ENCODE measurements at regions not wholly inside any gene's neighbourhood (a gene's known extent, or its start where the extent isn't known, plus 50 kb on each side); places are given as distances from the start of the nearest gene placed in this dataset.

DNA sequence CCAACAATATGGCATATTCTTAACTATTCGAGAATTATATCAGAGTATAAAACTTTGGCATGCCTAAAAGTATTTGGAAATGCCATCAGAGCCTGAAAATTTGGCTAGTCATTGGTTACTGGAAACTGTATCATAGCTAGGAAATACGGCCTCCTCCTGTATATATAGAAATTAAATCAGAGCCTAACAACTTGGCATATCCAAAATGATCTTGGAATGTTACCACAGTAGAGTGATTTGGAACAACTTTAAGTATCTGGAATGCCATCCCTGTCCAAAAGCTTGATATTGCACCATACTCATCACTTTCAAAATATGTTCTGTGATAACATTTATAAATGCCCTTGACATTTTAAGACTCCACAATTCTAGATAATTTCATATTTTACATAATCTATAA is 335.8 kb downstream of the SLITRK1 start:
- TF ChIP-seq EZH2 (IDR thresholded peaks at IDR 0.05; ENCODE audit: low read depth, unreplicated experiment) (no peak), CTCF (conservative IDR thresholded peaks at IDR 0.05; ENCODE audit: low read depth in 2 of 2) (no peak), CREB1 (CRISPR knock-in tag; IDR thresholded peaks at IDR 0.05; ENCODE audit: low read depth) (no peak), EZH2phosphoT487 (IDR thresholded peaks at IDR 0.05; ENCODE audit: unreplicated experiment) (no peak), POLR2AphosphoS5 (IDR thresholded peaks at IDR 0.05; ENCODE audit: low read depth) (no peak), JUNB (IDR thresholded peaks at IDR 0.05; ENCODE audit: unreplicated experiment) (no peak), ZNF462 (CRISPR knock-in tag; IDR thresholded peaks at IDR 0.05) (no peak), ZNF331 (CRISPR knock-in tag; IDR thresholded peaks at IDR 0.05; ENCODE audit: low read depth) (no peak)
- TF ChIP-seq, protein P1, sequence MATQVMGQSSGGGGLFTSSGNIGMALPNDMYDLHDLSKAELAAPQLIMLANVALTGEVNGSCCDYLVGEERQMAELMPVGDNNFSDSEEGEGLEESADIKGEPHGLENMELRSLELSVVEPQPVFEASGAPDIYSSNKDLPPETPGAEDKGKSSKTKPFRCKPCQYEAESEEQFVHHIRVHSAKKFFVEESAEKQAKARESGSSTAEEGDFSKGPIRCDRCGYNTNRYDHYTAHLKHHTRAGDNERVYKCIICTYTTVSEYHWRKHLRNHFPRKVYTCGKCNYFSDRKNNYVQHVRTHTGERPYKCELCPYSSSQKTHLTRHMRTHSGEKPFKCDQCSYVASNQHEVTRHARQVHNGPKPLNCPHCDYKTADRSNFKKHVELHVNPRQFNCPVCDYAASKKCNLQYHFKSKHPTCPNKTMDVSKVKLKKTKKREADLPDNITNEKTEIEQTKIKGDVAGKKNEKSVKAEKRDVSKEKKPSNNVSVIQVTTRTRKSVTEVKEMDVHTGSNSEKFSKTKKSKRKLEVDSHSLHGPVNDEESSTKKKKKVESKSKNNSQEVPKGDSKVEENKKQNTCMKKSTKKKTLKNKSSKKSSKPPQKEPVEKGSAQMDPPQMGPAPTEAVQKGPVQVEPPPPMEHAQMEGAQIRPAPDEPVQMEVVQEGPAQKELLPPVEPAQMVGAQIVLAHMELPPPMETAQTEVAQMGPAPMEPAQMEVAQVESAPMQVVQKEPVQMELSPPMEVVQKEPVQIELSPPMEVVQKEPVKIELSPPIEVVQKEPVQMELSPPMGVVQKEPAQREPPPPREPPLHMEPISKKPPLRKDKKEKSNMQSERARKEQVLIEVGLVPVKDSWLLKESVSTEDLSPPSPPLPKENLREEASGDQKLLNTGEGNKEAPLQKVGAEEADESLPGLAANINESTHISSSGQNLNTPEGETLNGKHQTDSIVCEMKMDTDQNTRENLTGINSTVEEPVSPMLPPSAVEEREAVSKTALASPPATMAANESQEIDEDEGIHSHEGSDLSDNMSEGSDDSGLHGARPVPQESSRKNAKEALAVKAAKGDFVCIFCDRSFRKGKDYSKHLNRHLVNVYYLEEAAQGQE (IDR thresholded peaks at IDR 0.05; ENCODE audit: unreplicated experiment), result no peak
